VCaP (cell line): ENCODE measurements at regions not wholly inside any gene's neighbourhood (a gene's known extent, or its start where the extent isn't known, plus 50 kb on each side); places are given as distances from the start of the nearest gene placed in this dataset.
"Not testable (repeated sequence)": the region's sequence is repeated elsewhere in the genome, so short reads cannot be mapped to it uniquely, and the experiment has no call there.

ENCODE experiments used
- H3K27ac ChIP-seq: fragments of 450-650 bp; 2 replicates; pipeline ENCODE4 v1.5.1; 2017
- TF ChIP-seq, protein P1 (sequence below): fragments of 450-650 bp; conservative IDR thresholded peaks from 2 replicates; pipeline ENCODE4 v1.5.1; 2017; ENCODE audit warnings: mild to moderate bottlenecking, moderate library complexity

DNA sequence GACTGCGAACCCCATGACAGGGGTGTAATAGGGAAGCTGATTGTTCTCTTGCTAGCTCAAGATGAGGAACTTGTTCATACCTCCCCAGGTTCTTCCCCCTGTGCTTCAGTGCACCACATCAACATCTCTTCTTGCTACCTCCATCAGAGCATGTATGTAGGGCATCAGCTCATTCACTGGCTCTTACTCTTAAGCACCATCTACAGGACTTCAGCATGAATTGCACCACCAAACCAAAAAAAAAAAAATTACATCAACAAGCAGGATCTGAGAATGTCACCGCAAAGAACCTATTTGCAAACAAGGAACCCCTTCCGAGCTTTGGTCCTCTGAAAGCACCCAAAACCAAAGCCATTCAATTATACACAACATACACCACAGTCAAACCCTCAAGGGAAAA is 2226.5 kb upstream of the RAG2 start:
- TF ChIP-seq, protein P1, sequence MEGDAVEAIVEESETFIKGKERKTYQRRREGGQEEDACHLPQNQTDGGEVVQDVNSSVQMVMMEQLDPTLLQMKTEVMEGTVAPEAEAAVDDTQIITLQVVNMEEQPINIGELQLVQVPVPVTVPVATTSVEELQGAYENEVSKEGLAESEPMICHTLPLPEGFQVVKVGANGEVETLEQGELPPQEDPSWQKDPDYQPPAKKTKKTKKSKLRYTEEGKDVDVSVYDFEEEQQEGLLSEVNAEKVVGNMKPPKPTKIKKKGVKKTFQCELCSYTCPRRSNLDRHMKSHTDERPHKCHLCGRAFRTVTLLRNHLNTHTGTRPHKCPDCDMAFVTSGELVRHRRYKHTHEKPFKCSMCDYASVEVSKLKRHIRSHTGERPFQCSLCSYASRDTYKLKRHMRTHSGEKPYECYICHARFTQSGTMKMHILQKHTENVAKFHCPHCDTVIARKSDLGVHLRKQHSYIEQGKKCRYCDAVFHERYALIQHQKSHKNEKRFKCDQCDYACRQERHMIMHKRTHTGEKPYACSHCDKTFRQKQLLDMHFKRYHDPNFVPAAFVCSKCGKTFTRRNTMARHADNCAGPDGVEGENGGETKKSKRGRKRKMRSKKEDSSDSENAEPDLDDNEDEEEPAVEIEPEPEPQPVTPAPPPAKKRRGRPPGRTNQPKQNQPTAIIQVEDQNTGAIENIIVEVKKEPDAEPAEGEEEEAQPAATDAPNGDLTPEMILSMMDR, result 0 out of 2 replicates have a peak, but pooled peaks have one; percentile 18
- no peak overlapping the region for H3K27ac ChIP-seq

DNA sequence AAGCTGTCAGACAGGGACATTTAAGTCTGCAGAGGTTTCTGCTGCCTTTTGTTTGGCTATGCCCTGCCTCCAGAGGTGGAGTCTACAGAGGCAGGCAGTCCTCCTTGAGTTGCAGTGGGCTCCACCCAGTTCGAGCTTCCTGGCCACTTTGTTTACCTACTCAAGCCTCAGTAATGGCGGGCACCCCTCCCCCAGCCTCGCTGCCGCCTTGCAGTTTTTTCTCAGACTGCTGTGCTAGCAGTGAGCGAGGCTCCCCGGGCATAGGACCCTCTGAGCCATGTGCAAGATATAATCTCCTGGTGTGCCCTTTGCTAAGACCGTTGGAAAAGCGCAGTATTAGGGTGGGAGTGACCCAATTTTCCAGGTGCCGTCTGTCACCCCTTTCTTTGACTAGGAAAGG is 2223.8 kb upstream of the RAG2 start:
- H3K27ac ChIP-seq, result not testable (repeated sequence)

DNA sequence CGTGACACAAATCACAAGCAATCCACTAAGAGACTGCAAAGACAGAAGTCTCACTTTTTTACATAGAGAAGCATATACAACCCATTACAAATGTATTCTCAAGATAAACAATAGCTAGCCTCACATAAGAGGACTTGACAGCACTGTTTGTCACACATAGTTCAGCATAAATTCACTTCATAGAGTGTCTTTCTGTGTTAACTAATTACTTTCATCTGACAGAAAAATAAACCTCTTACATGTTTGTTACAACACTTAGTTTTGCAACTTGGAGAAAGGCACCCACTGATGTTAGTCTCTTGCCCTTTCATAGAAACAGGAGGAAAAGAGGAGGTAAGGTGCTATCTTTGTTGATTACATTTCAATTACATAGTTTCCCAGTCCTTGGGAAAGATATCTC is 2221.9 kb upstream of the RAG2 start:
- no peak overlapping the region for H3K27ac ChIP-seq
- TF ChIP-seq, protein P1, result no peak

DNA sequence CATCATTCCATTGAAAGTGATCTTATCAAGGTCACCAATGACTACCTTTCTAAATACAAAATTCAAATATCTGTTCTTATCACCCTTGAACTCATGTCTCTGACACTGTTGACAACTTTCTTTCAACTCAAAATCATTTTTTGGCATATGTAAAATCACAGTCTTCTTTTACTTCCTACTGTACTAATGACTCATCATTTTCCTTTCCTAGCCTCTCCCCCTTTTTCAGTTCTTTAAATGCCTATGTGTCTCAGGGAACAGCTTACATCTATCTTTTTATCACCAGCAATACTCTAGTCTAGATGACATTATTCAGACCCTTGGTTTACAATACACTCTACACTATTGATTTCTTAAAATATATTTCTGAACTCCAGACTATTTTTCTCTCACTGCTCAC is 2220.7 kb upstream of the RAG2 start:
- TF ChIP-seq, protein P1, result no peak
- H3K27ac ChIP-seq, result no peak overlapping the region

DNA sequence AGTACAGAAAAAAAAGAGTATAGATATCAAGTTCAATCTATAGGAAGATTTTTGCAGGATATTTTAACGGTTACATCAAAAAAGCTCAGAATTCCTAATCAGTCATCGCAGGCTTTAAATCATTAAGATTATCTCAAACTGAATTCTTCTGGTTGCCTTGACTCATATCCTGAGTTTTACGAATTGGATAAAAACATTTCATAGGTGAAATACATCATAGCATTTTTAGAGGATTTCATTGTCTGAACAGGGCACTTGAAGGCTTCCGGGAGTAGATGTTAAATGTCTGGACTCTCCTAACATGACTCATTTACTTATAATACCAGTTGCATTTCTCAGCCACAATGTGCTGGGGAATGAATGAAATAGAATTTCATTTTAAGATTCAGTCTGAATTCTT is 2216.6 kb upstream of the RAG2 start:
- TF ChIP-seq, protein P1, result no peak
- H3K27ac ChIP-seq, result no peak overlapping the region

DNA sequence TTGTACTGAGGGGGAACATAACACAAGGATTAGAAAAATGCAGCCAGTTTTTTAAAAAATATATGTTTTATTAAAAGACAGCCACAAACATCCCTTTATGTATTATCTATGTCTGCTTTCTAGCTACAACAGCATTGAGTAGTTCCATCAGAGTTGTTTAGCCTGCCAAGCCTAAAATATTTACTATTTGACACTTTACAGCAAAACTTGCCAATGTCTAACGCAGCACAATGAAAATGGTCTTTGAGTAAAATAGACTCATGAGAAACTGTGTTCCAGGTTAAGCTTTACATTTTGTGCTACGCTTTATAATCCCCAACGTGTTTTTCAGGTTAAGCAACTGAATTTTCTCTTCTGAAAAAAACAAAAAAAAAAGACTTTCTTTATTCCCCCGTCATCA is 2211.5 kb upstream of the RAG2 start:
- no peak overlapping the region for H3K27ac ChIP-seq

DNA sequence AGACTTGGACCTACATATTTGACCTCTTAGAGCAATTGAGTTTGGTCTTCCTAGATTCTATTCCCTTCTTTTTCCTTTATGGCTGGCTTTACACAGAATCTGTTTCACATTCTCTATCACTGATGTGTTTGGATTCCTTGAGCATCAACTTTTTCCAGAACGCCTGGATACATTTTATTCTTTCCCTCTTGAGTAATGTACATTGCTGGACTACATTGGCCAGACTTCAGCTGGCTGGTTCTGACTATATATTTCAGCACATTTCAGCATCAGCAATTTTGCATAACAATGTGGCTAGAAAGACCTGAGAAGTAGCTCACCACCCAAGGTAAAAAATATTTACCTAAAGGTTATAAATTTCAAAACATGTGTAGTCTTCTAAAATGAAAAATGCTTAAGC is 2198.2 kb upstream of the RAG2 start:
- no peak overlapping the region for H3K27ac ChIP-seq
- TF ChIP-seq, protein P1, result no peak

More for the DNA sequence above, 2211.5 kb upstream of the RAG2 start:
- TF ChIP-seq, protein P1, result no peak

DNA sequence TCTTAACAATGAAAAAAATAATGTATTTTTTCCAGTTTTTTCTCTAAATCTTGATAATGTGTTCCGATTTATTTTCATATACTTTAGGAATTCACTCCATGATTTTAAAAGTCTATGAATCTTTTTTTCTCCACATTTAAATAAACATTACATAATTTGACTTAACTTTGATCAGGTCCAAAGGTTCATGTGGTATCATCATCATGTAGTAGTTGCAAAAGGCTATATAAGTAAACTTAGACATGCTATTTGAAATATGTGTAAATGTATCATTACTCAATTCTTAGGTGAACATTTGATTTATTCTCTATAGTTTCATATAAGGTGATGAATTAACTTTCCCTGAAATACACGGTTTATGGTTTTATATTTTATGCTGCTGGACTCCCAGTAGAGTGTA is 2197.0 kb upstream of the RAG2 start:
- no peak overlapping the region for H3K27ac ChIP-seq

More for the DNA sequence above, 2197.0 kb upstream of the RAG2 start:
- TF ChIP-seq, protein P1, result no peak
